ENCODE measurements at regions not wholly inside any gene's neighbourhood (a gene's known extent, or its start where the extent isn't known, plus 50 kb on each side); places are given as distances from the start of the nearest gene placed in this dataset.

- no peak for TF ChIP-seq YY1 (IDR thresholded peaks at IDR 0.05; ENCODE audit: extremely low read depth, insufficient replicate concordance, low read depth, low read length)
- TF ChIP-seq ZNF274 (IDR thresholded peaks at IDR 0.05; ENCODE audit: low read depth, low read length) = no peak
- TF ChIP-seq CTCF (IDR thresholded peaks at IDR 0.05 in 2 of 3, conservative IDR thresholded peaks at IDR 0.05 in 1 of 3; ENCODE audit: borderline replicate concordance in 1 of 3, insufficient read depth in 1 of 3, low read depth in 2 of 3, low read length in 2 of 3) = no peak
- TF ChIP-seq TCF7L2 (IDR thresholded peaks at IDR 0.05; ENCODE audit: borderline replicate concordance, extremely low read depth, insufficient read depth, insufficient read length) = no peak
- TF ChIP-seq RAD21 (IDR thresholded peaks at IDR 0.05; ENCODE audit: low read depth) = no peak
- no peak for TF ChIP-seq REST (IDR thresholded peaks at IDR 0.05; ENCODE audit: low read depth)
- no peak for TF ChIP-seq SRF (IDR thresholded peaks at IDR 0.05; ENCODE audit: low read depth)
- TF ChIP-seq MAX (IDR thresholded peaks at IDR 0.05) = no peak
Observed at GRCh38 chr3:63089007-63089750, 188.9 kb upstream of the SYNPR start.
